Thymus (tissue), 11 donors: ENCODE measurements at regions not wholly inside any gene's neighbourhood (a gene's known extent, or its start where the extent isn't known, plus 50 kb on each side); places are given as distances from the start of the nearest gene placed in this dataset.
"Not testable (repeated sequence)": the region's sequence is repeated elsewhere in the genome, so short reads cannot be mapped to it uniquely, and the experiment has no call there.

Experiments
- DNase-seq, 9 donors: peaks; one replicate each; pipeline ENCODE4 v3.0.0-alpha.2; 2013; ENCODE audit warnings: low spot score in 9 of 9, low read depth in 6 of 9, missing footprints in 1 of 9
- H3K27ac ChIP-seq, 2 donors: one replicate each; pipeline ENCODE4 v1.5.1; 2013; ENCODE audit warnings: control low read depth in 1 of 2, low read depth in 1 of 2, low read length in 1 of 2, mild to moderate bottlenecking in 1 of 2, moderate library complexity in 1 of 2
- H3K27me3 ChIP-seq, 2 donors: one replicate each; pipeline ENCODE4 v1.5.1; 2013; ENCODE audit warnings: low read length in 1 of 2; ENCODE audit not compliant: control insufficient read depth in 2 of 2, insufficient read depth in 1 of 2
- H3K36me3 ChIP-seq, 2 donors: one replicate each; pipeline ENCODE4 v1.5.1; 2013; ENCODE audit warnings: low read length in 1 of 2, mild to moderate bottlenecking in 1 of 2, moderate library complexity in 1 of 2; ENCODE audit not compliant: control insufficient read depth in 2 of 2, insufficient read depth in 2 of 2
- H3K4me1 ChIP-seq, 2 donors: one replicate each; pipeline ENCODE4 v1.5.1; 2013; ENCODE audit warnings: low read length in 2 of 2; ENCODE audit not compliant: control insufficient read depth in 2 of 2, insufficient read depth in 2 of 2
- H3K4me3 ChIP-seq, 2 donors: one replicate each; pipeline ENCODE4 v1.5.1; 2013; ENCODE audit warnings: low read length in 2 of 2, control low read depth in 1 of 2, mild to moderate bottlenecking in 1 of 2
- H3K9me3 ChIP-seq, 2 donors: one replicate each; pipeline ENCODE4 v1.5.1; 2013; ENCODE audit warnings: low read length in 1 of 2, mild to moderate bottlenecking in 1 of 2; ENCODE audit not compliant: control insufficient read depth in 2 of 2, insufficient read depth in 1 of 2
- WGBS: extraction: QIAGEN DNeasy Blood & Tissue Kit; methylation state at CpG from one replicate; pipeline ENCODE4 v1.1.7; 2013; 5-methylcytosine and 5-hydroxymethylcytosine counted together
- donor health status: healthy.

DNA sequence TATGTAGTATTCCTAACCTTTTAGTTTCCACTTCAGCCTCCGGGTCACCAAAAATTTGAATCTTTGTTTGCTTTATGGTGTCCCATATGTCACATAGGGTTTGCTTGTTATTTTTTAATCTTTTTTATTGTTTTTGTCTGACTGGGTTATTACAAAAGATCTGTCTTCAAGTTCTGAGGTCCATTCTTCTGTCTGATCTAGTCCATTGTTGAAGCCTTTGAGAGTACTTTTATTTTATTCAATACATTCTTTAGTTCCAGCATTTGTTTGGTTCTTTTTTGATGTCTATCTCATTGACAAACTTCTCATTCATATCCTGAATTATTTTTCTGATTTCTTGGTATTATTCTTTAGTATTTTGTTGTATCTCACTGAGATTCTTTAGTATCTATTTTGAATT lies 99.8 kb downstream of the GPR65 start:
- Histone ChIP-seq H3K9me3 (peaks cover 0 to 7% of the 10 kb centered on the region in 2 donors), H3K4me1 (no peaks in the 10 kb centered on the region), H3K27me3 (no peaks in the 10 kb centered on the region), H3K36me3 (no peaks in the 10 kb centered on the region), H3K27ac (no peak overlapping the region), H3K4me3 (no peak overlapping the region)
- 96% methylated on average over 1 of the region's 1 CpG for WGBS
- no peak for DNase-seq

DNA sequence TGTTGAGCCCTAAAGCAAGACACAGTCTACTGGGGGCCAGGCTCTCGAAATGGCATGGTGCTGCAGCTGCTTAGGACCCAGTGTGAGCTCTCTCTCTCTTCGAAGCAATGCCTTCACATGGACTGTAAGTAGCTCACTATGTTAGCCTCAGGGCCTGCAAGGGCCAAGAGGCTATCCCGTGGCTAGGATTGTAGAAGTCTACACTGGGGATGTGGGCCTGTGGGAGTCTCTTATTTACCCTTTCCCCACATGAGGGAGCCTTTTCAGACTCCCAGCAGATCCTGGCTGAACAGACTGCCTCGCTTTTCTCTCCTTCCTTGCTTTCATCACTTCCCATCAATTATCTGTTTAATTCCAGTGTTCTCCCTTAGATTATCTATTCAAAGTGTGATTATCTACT lies 101.4 kb downstream of the GPR65 start:
- no peak for DNase-seq
- Histone ChIP-seq H3K9me3 (peaks cover 0 to 7% of the 10 kb centered on the region in 2 donors), H3K4me3 (no peak overlapping the region), H3K36me3 (no peaks in the 10 kb centered on the region), H3K27ac (no peak overlapping the region), H3K27me3 (no peaks in the 10 kb centered on the region), H3K4me1 (no peaks in the 10 kb centered on the region)
- WGBS, result 87% methylated on average over 4 of the region's 4 CpGs

DNA sequence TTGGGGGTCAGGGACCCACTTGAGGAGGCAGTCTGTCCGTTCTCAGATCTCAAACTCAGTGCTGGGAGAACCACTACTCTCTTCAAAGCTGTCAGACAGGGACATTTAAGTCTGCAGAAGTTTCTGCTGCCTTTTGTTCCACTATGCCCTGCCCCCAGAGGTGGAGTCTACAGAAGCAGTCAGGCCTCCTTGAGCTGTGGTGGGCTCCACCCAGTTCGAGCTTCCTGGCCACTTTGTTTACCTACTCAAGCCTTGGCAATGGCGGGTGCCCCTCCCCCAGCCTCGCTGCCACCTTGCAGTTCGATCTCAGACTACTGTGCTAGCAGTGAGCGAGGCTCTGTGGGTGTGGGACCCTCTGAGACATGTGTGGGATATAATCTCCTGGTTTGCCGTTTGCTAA lies 122.7 kb downstream of the GPR65 start:
- 82% methylated on average over 7 of the region's 7 CpGs for WGBS
- H3K4me3 ChIP-seq, H3K9me3 ChIP-seq, H3K4me1 ChIP-seq, H3K27me3 ChIP-seq, DNase-seq, H3K27ac ChIP-seq, H3K36me3 ChIP-seq: not testable (repeated sequence)

- H3K4me3 ChIP-seq, result no peak overlapping the region
- WGBS, result 96% methylated on average over 1 of the region's 1 CpG
- H3K9me3 ChIP-seq, result no peaks in the 10 kb centered on the region
- H3K4me1 ChIP-seq, result peaks cover 0 to 3% of the 10 kb centered on the region in 2 donors
- no peaks in the 10 kb centered on the region for H3K27me3 ChIP-seq
- H3K27ac ChIP-seq, result no peak overlapping the region
- DNase-seq, result no peak
- H3K36me3 ChIP-seq, result no peaks in the 10 kb centered on the region
Measured at GRCh38 chr14:88128816-88129215, 123.9 kb downstream of the GPR65 start.

- no peaks in the 10 kb centered on the region for H3K9me3 ChIP-seq
- no peaks in the 10 kb centered on the region for H3K27me3 ChIP-seq
- no peak overlapping the region for H3K4me3 ChIP-seq
- H3K4me1 ChIP-seq, result peaks cover 0 to 3% of the 10 kb centered on the region in 2 donors
- no peak overlapping the region for H3K27ac ChIP-seq
- WGBS, result 34% methylated on average over 2 of the region's 2 CpGs
- DNase-seq, result peak in 1 of 9 donors; percentile 9
- H3K36me3 ChIP-seq, result no peaks in the 10 kb centered on the region
Measured at GRCh38 chr14:88129306-88130056, 124.5 kb downstream of the GPR65 start.

DNA sequence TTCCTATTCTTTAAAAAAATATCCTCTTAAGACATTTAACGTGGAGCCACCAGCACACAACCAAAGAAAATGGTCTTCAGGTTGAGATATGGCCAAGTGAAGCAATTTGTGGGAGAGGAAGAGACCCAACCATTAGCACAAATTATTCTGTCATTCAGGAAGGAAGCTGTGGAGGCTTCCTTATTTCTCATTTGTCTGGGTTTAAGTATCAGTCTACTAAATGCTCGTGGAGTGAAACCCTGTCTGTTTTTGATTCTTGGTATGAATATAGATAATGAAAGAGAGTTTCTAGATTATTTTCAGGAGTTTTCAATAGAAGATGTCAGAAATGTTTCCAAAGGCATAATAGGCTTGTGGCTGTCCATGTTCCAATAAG lies 125.1 kb downstream of the GPR65 start:
- no peaks in the 10 kb centered on the region for H3K27me3 ChIP-seq
- 4% methylated on average over 2 of the region's 2 CpGs for WGBS

More for the DNA sequence above, 125.1 kb downstream of the GPR65 start:
- no peak overlapping the region for H3K4me3 ChIP-seq
- no peaks in the 10 kb centered on the region for H3K9me3 ChIP-seq
- no peak overlapping the region for H3K27ac ChIP-seq
- H3K4me1 ChIP-seq, result peaks cover 0 to 3% of the 10 kb centered on the region in 2 donors
- H3K36me3 ChIP-seq, result no peaks in the 10 kb centered on the region
- DNase-seq, result no peak
